ENCODE measurements at regions not wholly inside any gene's neighbourhood (a gene's known extent, or its start where the extent isn't known, plus 50 kb on each side); places are given as distances from the start of the nearest gene placed in this dataset.

DNA sequence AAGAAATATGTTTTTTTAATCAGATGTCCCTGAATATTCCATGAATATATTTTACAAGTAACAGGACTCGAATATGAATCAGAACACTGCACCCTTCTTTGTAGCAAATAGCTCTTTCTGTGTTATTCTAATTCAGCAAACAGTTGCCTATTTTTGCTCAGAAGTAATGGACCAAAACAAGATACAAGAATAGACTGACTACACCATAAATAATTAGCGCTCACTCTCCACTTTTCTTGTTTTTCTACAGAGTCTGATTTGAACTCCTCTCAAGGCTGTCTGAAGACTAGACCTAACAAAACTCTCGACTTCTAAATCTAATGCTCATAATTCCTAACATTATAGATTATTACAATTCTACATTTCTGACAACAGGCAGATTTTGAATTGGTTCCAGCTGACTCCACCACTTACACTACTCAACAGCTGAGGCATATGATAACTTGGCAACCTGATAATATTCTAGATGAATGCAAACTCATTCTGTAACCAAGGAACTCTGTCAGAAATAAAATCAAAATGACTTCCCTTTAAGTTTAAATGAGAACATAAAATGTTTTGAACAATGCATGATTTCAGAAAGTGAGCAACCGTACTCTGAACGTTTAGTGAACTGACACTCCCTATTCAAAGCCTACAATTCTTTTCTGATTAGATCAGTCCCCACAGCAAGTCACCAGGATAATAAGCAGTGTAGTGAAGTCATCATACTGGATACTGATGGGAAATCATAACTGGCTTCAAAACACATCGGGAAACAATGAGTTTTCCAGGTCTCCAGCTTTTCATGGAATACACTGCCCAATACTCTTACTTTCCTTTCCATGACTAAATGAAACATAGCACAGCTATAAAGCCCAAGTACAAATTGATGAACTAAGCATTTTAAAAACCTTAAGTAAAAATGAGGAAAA, 114.2 kb upstream of the BEND6 start:
- TF ChIP-seq, protein P1, sequence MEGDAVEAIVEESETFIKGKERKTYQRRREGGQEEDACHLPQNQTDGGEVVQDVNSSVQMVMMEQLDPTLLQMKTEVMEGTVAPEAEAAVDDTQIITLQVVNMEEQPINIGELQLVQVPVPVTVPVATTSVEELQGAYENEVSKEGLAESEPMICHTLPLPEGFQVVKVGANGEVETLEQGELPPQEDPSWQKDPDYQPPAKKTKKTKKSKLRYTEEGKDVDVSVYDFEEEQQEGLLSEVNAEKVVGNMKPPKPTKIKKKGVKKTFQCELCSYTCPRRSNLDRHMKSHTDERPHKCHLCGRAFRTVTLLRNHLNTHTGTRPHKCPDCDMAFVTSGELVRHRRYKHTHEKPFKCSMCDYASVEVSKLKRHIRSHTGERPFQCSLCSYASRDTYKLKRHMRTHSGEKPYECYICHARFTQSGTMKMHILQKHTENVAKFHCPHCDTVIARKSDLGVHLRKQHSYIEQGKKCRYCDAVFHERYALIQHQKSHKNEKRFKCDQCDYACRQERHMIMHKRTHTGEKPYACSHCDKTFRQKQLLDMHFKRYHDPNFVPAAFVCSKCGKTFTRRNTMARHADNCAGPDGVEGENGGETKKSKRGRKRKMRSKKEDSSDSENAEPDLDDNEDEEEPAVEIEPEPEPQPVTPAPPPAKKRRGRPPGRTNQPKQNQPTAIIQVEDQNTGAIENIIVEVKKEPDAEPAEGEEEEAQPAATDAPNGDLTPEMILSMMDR (conservative IDR thresholded peaks at IDR 0.05), result no peak
- TF ChIP-seq ZFX (IDR thresholded peaks at IDR 0.05), result no peak
